ENCODE measurements at regions not wholly inside any gene's neighbourhood (a gene's known extent, or its start where the extent isn't known, plus 50 kb on each side); places are given as distances from the start of the nearest gene placed in this dataset.

DNA sequence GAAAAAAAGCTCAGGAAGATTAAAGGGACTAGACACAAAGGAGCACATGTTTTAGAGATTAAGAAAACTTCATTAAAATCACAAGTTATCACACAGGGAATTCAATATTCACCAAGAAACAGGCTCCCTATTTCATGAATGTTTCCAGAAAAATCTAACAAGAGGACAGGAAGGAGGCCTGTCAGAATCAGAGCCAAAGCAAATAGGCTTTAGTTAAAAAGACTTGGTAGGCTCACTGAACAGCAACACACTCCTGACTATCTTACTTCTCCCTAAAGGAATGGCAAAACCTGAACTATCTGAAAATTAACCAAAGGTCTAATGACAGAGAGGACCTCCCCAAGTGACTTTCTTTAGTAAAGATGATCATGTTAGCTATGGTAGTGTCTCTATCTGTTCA, 188.3 kb upstream of the MEOX2 start:
- TF ChIP-seq, protein P1, sequence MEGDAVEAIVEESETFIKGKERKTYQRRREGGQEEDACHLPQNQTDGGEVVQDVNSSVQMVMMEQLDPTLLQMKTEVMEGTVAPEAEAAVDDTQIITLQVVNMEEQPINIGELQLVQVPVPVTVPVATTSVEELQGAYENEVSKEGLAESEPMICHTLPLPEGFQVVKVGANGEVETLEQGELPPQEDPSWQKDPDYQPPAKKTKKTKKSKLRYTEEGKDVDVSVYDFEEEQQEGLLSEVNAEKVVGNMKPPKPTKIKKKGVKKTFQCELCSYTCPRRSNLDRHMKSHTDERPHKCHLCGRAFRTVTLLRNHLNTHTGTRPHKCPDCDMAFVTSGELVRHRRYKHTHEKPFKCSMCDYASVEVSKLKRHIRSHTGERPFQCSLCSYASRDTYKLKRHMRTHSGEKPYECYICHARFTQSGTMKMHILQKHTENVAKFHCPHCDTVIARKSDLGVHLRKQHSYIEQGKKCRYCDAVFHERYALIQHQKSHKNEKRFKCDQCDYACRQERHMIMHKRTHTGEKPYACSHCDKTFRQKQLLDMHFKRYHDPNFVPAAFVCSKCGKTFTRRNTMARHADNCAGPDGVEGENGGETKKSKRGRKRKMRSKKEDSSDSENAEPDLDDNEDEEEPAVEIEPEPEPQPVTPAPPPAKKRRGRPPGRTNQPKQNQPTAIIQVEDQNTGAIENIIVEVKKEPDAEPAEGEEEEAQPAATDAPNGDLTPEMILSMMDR (IDR thresholded peaks at IDR 0.05): no peak
- no peak for TF ChIP-seq POLR2A (IDR thresholded peaks at IDR 0.05)
